GM12865 (cell line): ENCODE measurements at regions not wholly inside any gene's neighbourhood (a gene's known extent, or its start where the extent isn't known, plus 50 kb on each side); places are given as distances from the start of the nearest gene placed in this dataset.

Source experiments
- DNase-seq: peaks from one replicate; pipeline ENCODE4 v3.0.0; 2010; ENCODE audit warnings: low read depth
- H3K4me3 ChIP-seq: 2 replicates; pipeline ENCODE4 v1.5.1; 2011; ENCODE audit warnings: mild to moderate bottlenecking, low read depth, low read length, control low read depth
- CTCF ChIP-seq: IDR thresholded peaks from 2 replicates; pipeline ENCODE4 v1.5.1; 2011; ENCODE audit warnings: low read length, control low read depth, low read depth, inconsistent platforms; ENCODE audit not compliant: insufficient read depth; ENCODE audit errors: missing control alignments

GRCh38 chr3:80192936-80193335 lies 425.1 kb upstream of the ROBO1 start:
- TF ChIP-seq CTCF, result no peak
- no peak overlapping the region for H3K4me3 ChIP-seq
- DNase-seq, result no peak

- no peak for DNase-seq
- no peak for TF ChIP-seq CTCF
- H3K4me3 ChIP-seq, result no peak overlapping the region
These were observed 422.3 kb upstream of the ROBO1 start for GRCh38 chr3:80190051-80190450.

DNA sequence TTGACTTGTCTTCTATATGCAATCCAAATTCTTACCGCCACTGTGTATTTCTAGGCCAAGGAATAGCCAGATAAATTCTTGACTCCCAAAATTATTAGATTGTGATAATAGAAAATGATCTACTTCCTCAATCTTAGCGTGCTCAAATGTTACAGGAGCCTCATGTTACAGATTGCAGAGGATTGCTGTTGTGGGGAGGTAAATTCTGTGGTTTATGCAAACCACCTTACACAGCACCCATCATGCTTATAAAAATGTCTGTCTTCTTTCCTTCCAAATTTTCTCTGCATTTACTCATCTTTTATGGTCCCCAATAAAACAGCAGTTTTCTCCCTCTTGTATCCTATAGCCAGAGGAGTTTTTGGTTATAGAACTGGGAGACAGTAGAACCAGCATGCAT lies 420.2 kb upstream of the ROBO1 start:
- no peak for DNase-seq
- TF ChIP-seq CTCF, result no peak
- no peak overlapping the region for H3K4me3 ChIP-seq

- DNase-seq, result no peak
- no peak overlapping the region for H3K4me3 ChIP-seq
- no peak for TF ChIP-seq CTCF
These were observed 392.2 kb upstream of the ROBO1 start for GRCh38 chr3:80159990-80160506.

- no peak overlapping the region for H3K4me3 ChIP-seq
- DNase-seq, result no peak
- TF ChIP-seq CTCF, result no peak
These were observed 390.5 kb upstream of the ROBO1 start for GRCh38 chr3:80158332-80158731.

DNA sequence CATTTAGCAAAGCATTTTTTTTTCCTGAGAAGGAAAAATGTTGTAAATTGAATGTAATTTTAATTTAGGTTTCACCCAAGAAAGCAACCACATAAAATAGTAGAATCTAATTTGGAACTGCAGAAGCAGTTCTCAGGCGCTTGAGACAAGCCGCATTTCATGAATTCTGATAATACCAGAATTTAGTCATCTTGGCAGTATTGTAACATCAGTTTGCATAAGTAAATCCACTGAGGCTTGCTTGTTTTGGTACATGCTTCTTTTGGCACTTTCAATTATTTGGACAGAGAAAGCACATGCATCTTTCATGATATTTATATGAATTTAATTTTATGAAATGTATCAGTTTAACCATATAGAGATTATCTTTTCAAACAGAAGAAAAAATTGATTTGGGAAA lies 389.7 kb upstream of the ROBO1 start:
- no peak for DNase-seq
- no peak for TF ChIP-seq CTCF
- no peak overlapping the region for H3K4me3 ChIP-seq

- H3K4me3 ChIP-seq, result no peak overlapping the region
- no peak for TF ChIP-seq CTCF
- no peak for DNase-seq
These were observed 384.9 kb upstream of the ROBO1 start for GRCh38 chr3:80152692-80153091.
